ENCODE measurements at regions not wholly inside any gene's neighbourhood (a gene's known extent, or its start where the extent isn't known, plus 50 kb on each side); places are given as distances from the start of the nearest gene placed in this dataset.
A peak's percentile ranks its signal among the peaks of the same experiment; 100 is the strongest.

DNA sequence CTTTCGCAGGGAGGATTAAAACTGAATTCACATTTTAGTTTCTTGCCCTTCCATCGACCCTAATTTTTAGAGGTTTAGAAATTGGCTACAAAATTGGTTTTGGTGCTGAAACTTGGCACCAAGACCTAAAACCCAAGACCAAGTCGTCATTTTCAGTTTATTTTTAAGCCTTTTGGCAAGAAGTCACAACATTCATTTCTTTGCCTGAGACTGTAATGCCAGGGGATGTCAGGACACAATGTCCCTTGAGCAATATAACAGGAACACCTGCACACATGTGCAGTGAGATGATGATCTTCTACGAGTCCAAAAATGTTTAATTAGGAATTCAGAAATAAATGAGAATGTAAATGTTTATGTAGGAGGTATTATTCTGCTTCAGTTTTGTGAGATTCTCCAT is 335.4 kb upstream of the ANKRD30A start:
- Histone ChIP-seq H3K27me3 (ENCODE audit: insufficient read depth, low read length, poor library complexity) (no peaks in the 10 kb centered on the region), H4K8ac (ENCODE audit: low read depth, low read length) (no peak overlapping the region), H3K79me1 (ENCODE audit: low read length) (no peaks in the 10 kb centered on the region), H2BK5ac (ENCODE audit: low read length) (no peak overlapping the region), H3K4me2 (ENCODE audit: low read length) (no peak overlapping the region), H3K4ac (ENCODE audit: low read depth, low read length) (no peak overlapping the region), H3K79me2 (ENCODE audit: control insufficient read depth, insufficient read depth, low read length) (no peaks in the 10 kb centered on the region), H3K56ac (ENCODE audit: low read length) (no peak overlapping the region), H3K36me3 (ENCODE audit: control insufficient read depth, insufficient read depth, low read length) (no peaks in the 10 kb centered on the region), H4K5ac (ENCODE audit: low read length) (no peak overlapping the region), H3K18ac (ENCODE audit: low read length) (no peak overlapping the region), H2AK5ac (ENCODE audit: low read length) (no peak overlapping the region), H3K4me1 (ENCODE audit: control insufficient read depth, low read depth, low read length) (no peaks in the 10 kb centered on the region), H2BK120ac (ENCODE audit: low read depth, low read length) (no peak overlapping the region), H3K9ac (ENCODE audit: low read length) (no peak overlapping the region), H2BK15ac (replicated peaks; ENCODE audit: low read depth) (no peak overlapping the region), H3K4me3 (ENCODE audit: low read length) (no peak overlapping the region), H3K23ac (ENCODE audit: low read length) (no peak overlapping the region), H3K27ac (ENCODE audit: low read depth, low read length) (no peak overlapping the region)
- no CpG with 5 or more reads among the region's 4 CpGs for WGBS (ENCODE audit: extremely low coverage, insufficient coverage, low lambda C conversion rate)
- DNase-seq: no peak

DNA sequence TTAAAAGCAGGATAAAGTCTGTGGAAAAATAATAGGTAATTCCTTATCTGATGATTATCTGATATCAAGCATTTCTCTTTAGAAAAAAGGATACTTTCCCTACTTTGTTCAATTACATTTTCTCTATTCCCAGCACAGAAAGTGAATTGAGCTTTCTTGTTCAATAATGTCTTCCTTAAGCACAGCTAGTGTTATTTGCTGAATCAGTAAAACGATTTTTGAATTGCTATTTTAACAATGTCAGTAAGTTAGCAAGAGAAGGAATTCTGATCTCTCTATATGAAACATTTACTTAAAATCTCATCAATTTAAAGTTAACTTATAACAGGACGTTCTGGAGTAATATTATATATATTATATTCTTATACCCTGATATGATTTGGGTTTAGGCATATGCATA is 337.2 kb upstream of the ANKRD30A start:
- Histone ChIP-seq H2BK5ac (ENCODE audit: low read length) (no peak overlapping the region), H3K56ac (ENCODE audit: low read length) (no peak overlapping the region), H3K27ac (ENCODE audit: low read depth, low read length) (no peak overlapping the region), H3K4me1 (ENCODE audit: control insufficient read depth, low read depth, low read length) (no peaks in the 10 kb centered on the region), H4K5ac (ENCODE audit: low read length) (no peak overlapping the region), H3K18ac (ENCODE audit: low read length) (no peak overlapping the region), H3K79me2 (ENCODE audit: control insufficient read depth, insufficient read depth, low read length) (no peaks in the 10 kb centered on the region), H3K23ac (ENCODE audit: low read length) (no peak overlapping the region), H2BK120ac (ENCODE audit: low read depth, low read length) (no peak overlapping the region), H4K8ac (ENCODE audit: low read depth, low read length) (no peak overlapping the region), H3K27me3 (ENCODE audit: insufficient read depth, low read length, poor library complexity) (no peaks in the 10 kb centered on the region), H2BK15ac (replicated peaks; ENCODE audit: low read depth) (no peak overlapping the region), H3K79me1 (ENCODE audit: low read length) (no peaks in the 10 kb centered on the region), H3K4me2 (ENCODE audit: low read length) (no peak overlapping the region), H2AK5ac (ENCODE audit: low read length) (no peak overlapping the region), H3K4me3 (ENCODE audit: low read length) (no peak overlapping the region), H3K4ac (ENCODE audit: low read depth, low read length) (no peak overlapping the region), H3K36me3 (ENCODE audit: control insufficient read depth, insufficient read depth, low read length) (no peaks in the 10 kb centered on the region), H3K9ac (ENCODE audit: low read length) (no peak overlapping the region)
- no peak for DNase-seq
- no CpG with 5 or more reads among the region's 2 CpGs for WGBS (ENCODE audit: extremely low coverage, insufficient coverage, low lambda C conversion rate)

DNA sequence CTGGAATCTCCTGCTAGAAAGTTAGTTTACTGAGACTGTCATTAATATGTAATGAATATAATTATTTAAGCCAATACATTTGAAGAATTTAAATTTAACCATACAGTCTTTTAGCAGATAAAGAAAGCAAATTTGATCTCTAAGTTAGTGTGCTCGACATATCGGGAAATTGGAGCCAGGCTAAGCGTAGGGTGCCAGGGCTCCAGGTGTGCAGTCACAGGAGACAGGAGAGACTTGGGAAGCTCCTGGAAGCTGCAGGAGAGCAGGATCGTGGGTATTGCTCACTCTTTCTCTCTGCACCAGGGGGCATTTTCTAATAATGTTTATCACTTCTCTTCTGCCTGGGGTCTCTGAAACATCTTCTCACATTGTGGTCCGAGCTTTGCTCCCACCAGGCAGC is 342.0 kb upstream of the ANKRD30A start:
- H3K79me1 ChIP-seq (ENCODE audit: low read length): no peaks in the 10 kb centered on the region
- no peaks in the 10 kb centered on the region for H3K36me3 ChIP-seq (ENCODE audit: control insufficient read depth, insufficient read depth, low read length)
- H3K4me2 ChIP-seq (ENCODE audit: low read length): no peak overlapping the region
- no peak overlapping the region for H3K56ac ChIP-seq (ENCODE audit: low read length)
- H4K8ac ChIP-seq (ENCODE audit: low read depth, low read length): no peak overlapping the region
- no peaks in the 10 kb centered on the region for H3K27me3 ChIP-seq (ENCODE audit: insufficient read depth, low read length, poor library complexity)
- no peak for DNase-seq
- no peak overlapping the region for H3K18ac ChIP-seq (ENCODE audit: low read length)
- H2BK120ac ChIP-seq (ENCODE audit: low read depth, low read length): no peak overlapping the region
- H2AK5ac ChIP-seq (ENCODE audit: low read length): no peak overlapping the region
- H3K4ac ChIP-seq (ENCODE audit: low read depth, low read length): no peak overlapping the region
- no peak overlapping the region for H3K9ac ChIP-seq (ENCODE audit: low read length)
- no peak overlapping the region for H2BK5ac ChIP-seq (ENCODE audit: low read length)
- H4K5ac ChIP-seq (ENCODE audit: low read length): no peak overlapping the region
- H3K27ac ChIP-seq (ENCODE audit: low read depth, low read length): no peak overlapping the region
- H3K4me3 ChIP-seq (ENCODE audit: low read length): no peak overlapping the region
- H3K23ac ChIP-seq (ENCODE audit: low read length): no peak overlapping the region
- H3K79me2 ChIP-seq (ENCODE audit: control insufficient read depth, insufficient read depth, low read length): no peaks in the 10 kb centered on the region
- H3K4me1 ChIP-seq (ENCODE audit: control insufficient read depth, low read depth, low read length): no peaks in the 10 kb centered on the region
- no CpG with 5 or more reads among the region's 5 CpGs for WGBS (ENCODE audit: extremely low coverage, insufficient coverage, low lambda C conversion rate)
- H2BK15ac ChIP-seq (replicated peaks; ENCODE audit: low read depth): no peak overlapping the region

DNA sequence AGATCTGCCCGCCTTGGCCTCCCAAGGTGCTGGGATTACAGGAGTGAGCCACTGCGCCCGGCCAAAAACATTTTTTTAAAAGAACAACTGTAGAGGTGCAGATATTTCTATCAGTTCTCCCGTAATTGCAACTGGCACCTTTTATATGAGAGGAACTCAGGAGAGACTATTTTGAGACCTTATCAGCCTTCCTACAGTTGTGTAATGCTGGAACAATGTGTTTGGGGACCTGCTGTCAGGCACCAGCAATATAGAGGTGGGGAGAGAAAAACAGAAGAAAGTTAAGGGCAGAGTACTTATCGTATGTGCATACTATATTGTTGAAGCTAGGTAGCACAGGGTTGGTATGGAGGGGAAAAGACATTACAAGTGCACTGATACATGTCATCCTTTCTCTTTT is 343.8 kb upstream of the ANKRD30A start:
- Histone ChIP-seq H3K23ac (ENCODE audit: low read length) (no peak overlapping the region), H2BK120ac (ENCODE audit: low read depth, low read length) (no peak overlapping the region), H2BK5ac (ENCODE audit: low read length) (no peak overlapping the region), H3K4me2 (ENCODE audit: low read length) (no peak overlapping the region), H3K18ac (ENCODE audit: low read length) (no peak overlapping the region), H3K4ac (ENCODE audit: low read depth, low read length) (no peak overlapping the region), H3K4me1 (ENCODE audit: control insufficient read depth, low read depth, low read length) (no peaks in the 10 kb centered on the region), H3K79me1 (ENCODE audit: low read length) (no peaks in the 10 kb centered on the region), H3K27me3 (ENCODE audit: insufficient read depth, low read length, poor library complexity) (no peaks in the 10 kb centered on the region), H3K36me3 (ENCODE audit: control insufficient read depth, insufficient read depth, low read length) (no peaks in the 10 kb centered on the region), H4K5ac (ENCODE audit: low read length) (no peak overlapping the region), H3K4me3 (ENCODE audit: low read length) (no peak overlapping the region), H4K8ac (ENCODE audit: low read depth, low read length) (no peak overlapping the region), H3K27ac (ENCODE audit: low read depth, low read length) (no peak overlapping the region), H2AK5ac (ENCODE audit: low read length) (no peak overlapping the region), H3K9ac (ENCODE audit: low read length) (no peak overlapping the region), H3K56ac (ENCODE audit: low read length) (no peak overlapping the region), H3K79me2 (ENCODE audit: control insufficient read depth, insufficient read depth, low read length) (no peaks in the 10 kb centered on the region), H2BK15ac (replicated peaks; ENCODE audit: low read depth) (no peak overlapping the region)
- no CpG with 5 or more reads among the region's 5 CpGs for whole genome bisulfite sequencing (ENCODE audit: extremely low coverage, insufficient coverage, low lambda C conversion rate)
- DNase-seq: no peak

DNA sequence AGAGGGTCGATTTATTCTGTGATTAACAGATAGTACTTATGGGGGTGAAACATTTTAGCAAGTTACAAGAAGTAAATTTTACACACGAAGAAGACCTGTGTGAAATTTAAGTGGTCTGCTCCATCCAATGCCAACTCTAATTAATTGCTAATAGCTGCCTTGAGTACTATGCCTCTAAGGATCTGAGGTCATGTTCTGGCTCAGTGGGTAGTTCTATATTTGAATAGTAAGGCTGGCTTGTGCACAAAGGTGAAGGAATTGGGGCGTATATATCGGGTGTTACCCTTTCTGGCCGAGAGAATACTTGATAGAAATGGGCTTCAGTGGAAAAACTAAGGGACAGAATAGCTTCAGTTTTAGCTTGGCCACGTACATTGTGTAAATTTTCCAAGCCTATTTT is 345.2 kb upstream of the ANKRD30A start:
- H3K4ac ChIP-seq (ENCODE audit: low read depth, low read length): no peak overlapping the region
- no peak overlapping the region for H2AK5ac ChIP-seq (ENCODE audit: low read length)
- no peak overlapping the region for H4K5ac ChIP-seq (ENCODE audit: low read length)
- H3K4me2 ChIP-seq (ENCODE audit: low read length): no peak overlapping the region
- H3K4me3 ChIP-seq (ENCODE audit: low read length): no peak overlapping the region
- H3K27ac ChIP-seq (ENCODE audit: low read depth, low read length): no peak overlapping the region
- H3K23ac ChIP-seq (ENCODE audit: low read length): no peak overlapping the region
- no peak overlapping the region for H4K8ac ChIP-seq (ENCODE audit: low read depth, low read length)
- H3K9ac ChIP-seq (ENCODE audit: low read length): no peak overlapping the region
- no peaks in the 10 kb centered on the region for H3K36me3 ChIP-seq (ENCODE audit: control insufficient read depth, insufficient read depth, low read length)
- DNase-seq: no peak
- H3K4me1 ChIP-seq (ENCODE audit: control insufficient read depth, low read depth, low read length): no peaks in the 10 kb centered on the region
- H2BK5ac ChIP-seq (ENCODE audit: low read length): no peak overlapping the region
- no peaks in the 10 kb centered on the region for H3K27me3 ChIP-seq (ENCODE audit: insufficient read depth, low read length, poor library complexity)
- H3K18ac ChIP-seq (ENCODE audit: low read length): no peak overlapping the region
- H3K56ac ChIP-seq (ENCODE audit: low read length): no peak overlapping the region
- no peak overlapping the region for H2BK15ac ChIP-seq (replicated peaks; ENCODE audit: low read depth)
- no peaks in the 10 kb centered on the region for H3K79me2 ChIP-seq (ENCODE audit: control insufficient read depth, insufficient read depth, low read length)
- 100% methylated on average over 1 of the region's 6 CpGs for WGBS (ENCODE audit: extremely low coverage, insufficient coverage, low lambda C conversion rate)
- H3K79me1 ChIP-seq (ENCODE audit: low read length): no peaks in the 10 kb centered on the region
- no peak overlapping the region for H2BK120ac ChIP-seq (ENCODE audit: low read depth, low read length)

DNA sequence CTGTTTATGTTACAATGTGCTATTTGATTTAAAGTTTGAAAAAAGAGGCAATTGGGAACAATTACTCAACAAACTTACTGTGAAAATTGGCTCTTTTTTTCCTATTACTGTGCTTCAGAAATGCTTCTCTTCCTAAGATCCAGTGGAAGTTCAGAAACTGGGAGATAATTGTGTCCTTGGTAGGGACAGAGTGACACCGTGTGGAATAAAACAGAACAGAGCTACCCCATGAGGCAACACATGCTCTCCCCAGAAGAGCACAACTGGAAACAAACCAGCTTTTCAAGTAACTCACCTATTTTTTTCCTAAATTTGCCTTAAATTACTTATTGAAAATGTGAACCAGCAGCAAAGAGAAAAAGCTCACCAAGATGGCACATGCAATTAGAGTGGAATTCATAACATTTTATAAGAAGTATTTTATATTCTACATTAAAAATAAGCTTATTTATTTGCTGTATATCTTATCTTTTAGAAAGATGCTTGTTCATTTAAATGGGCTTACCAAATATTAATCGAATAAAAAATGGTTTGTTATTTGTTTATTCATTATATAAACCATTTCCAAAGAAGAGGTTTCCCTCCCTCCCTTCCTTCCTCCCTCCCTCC is 346.1 kb upstream of the ANKRD30A start:
- H3K4me2 ChIP-seq (ENCODE audit: low read length): no peak overlapping the region
- no peak overlapping the region for H2AK5ac ChIP-seq (ENCODE audit: low read length)
- no peaks in the 10 kb centered on the region for H3K27me3 ChIP-seq (ENCODE audit: insufficient read depth, low read length, poor library complexity)
- H2BK15ac ChIP-seq (replicated peaks; ENCODE audit: low read depth): no peak overlapping the region
- H2BK120ac ChIP-seq (ENCODE audit: low read depth, low read length): no peak overlapping the region
- H4K8ac ChIP-seq (ENCODE audit: low read depth, low read length): no peak overlapping the region
- H3K4ac ChIP-seq (ENCODE audit: low read depth, low read length): no peak overlapping the region
- H3K27ac ChIP-seq (ENCODE audit: low read depth, low read length): no peak overlapping the region
- H3K36me3 ChIP-seq (ENCODE audit: control insufficient read depth, insufficient read depth, low read length): no peaks in the 10 kb centered on the region
- H3K9ac ChIP-seq (ENCODE audit: low read length): no peak overlapping the region
- H3K79me2 ChIP-seq (ENCODE audit: control insufficient read depth, insufficient read depth, low read length): no peaks in the 10 kb centered on the region
- H3K23ac ChIP-seq (ENCODE audit: low read length): no peak overlapping the region
- H3K4me3 ChIP-seq (ENCODE audit: low read length): no peak overlapping the region
- H3K4me1 ChIP-seq (ENCODE audit: control insufficient read depth, low read depth, low read length): no peaks in the 10 kb centered on the region
- no peaks in the 10 kb centered on the region for H3K79me1 ChIP-seq (ENCODE audit: low read length)
- no peak overlapping the region for H2BK5ac ChIP-seq (ENCODE audit: low read length)
- H4K5ac ChIP-seq (ENCODE audit: low read length): no peak overlapping the region
- no peak overlapping the region for H3K56ac ChIP-seq (ENCODE audit: low read length)
- WGBS (ENCODE audit: extremely low coverage, insufficient coverage, low lambda C conversion rate): no CpG with 5 or more reads among the region's 2 CpGs
- no peak overlapping the region for H3K18ac ChIP-seq (ENCODE audit: low read length)
- peak; percentile 77 for DNase-seq
